Endothelial cell of umbilical vein (primary cell): ENCODE measurements at regions not wholly inside any gene's neighbourhood (a gene's known extent, or its start where the extent isn't known, plus 50 kb on each side); places are given as distances from the start of the nearest gene placed in this dataset.

ENCODE experiments used
- BruUV-seq: library from RNA; stranded (reverse); fragments of 400-500 nt; replicated peaks from 2 replicates; lab custom pipeline; 2021; lab: Mats Ljungman, UMichigan
- CTCF ChIA-PET: fragments of 300-600, 350-600 bp; sonication (Branson Sonifier 250); formaldehyde crosslinking; loops from one replicate; lab custom pipeline; 2021; ENCODE audit warnings: antibody characterized with exemption, inconsistent platforms; lab: Charles Lee
- POLR2A ChIA-PET: fragments of 300-600, 350-600 bp; sonication (Branson Sonifier 250); formaldehyde crosslinking; loops from one replicate; lab custom pipeline; 2021; ENCODE audit warnings: antibody characterized with exemption, inconsistent platforms; lab: Charles Lee
- DNase-seq: peaks from one replicate; pipeline ENCODE4 v3.0.0-alpha.2; 2011; ENCODE audit warnings: low read depth, low spot score
- FAIRE-seq: peaks from 2 replicates; lab custom pipeline; 2011; peaks lifted over from hg19 to GRCh38; lab: Jason Lieb, UNC
- H2AFZ ChIP-seq: 2 replicates; pipeline ENCODE4 v1.6.0; 2012; ENCODE audit warnings: low read depth, low read length, control low read depth, inconsistent platforms
- H3K27ac ChIP-seq: 2 replicates; pipeline ENCODE4 v1.5.1; 2011; ENCODE audit warnings: low read depth, mild to moderate bottlenecking, control low read depth, low read length, moderate library complexity; ENCODE audit not compliant: insufficient read depth
- H3K27me3 ChIP-seq, 2 experiments: 2 replicates each; pipeline versions ENCODE4 v1.6.0 to v1.6.1; 2011; ENCODE audit warnings: low read length in 2 of 2, mixed read lengths in 1 of 2; ENCODE audit not compliant: control insufficient read depth in 2 of 2, insufficient read depth in 2 of 2
- H3K36me3 ChIP-seq, 2 experiments: 2 replicates in 1 of 2; 3 replicates in 1 of 2; pipeline ENCODE4 v1.5.1; 2011; ENCODE audit warnings: low read length in 2 of 2, mild to moderate bottlenecking in 1 of 2, moderate library complexity in 1 of 2; ENCODE audit not compliant: control insufficient read depth in 2 of 2, insufficient read depth in 2 of 2; ENCODE audit errors: extremely low read depth in 1 of 2
- H3K4me1 ChIP-seq: 3 replicates; pipeline ENCODE4 v1.5.1; 2011; ENCODE audit warnings: mild to moderate bottlenecking, low read length; ENCODE audit not compliant: control insufficient read depth, insufficient read depth; ENCODE audit errors: extremely low read depth
- H3K4me2 ChIP-seq: 2 replicates; pipeline ENCODE4 v1.6.1; 2011; ENCODE audit warnings: low read length, control low read depth, mixed read lengths; ENCODE audit not compliant: insufficient read depth
- H3K4me3 ChIP-seq, 3 experiments: fragments of 200-600 bp in 1 of 3; sonication (generic), shearing (Covaris generic) in 1 of 3; replicated peaks in 1 of 3; 2 replicates each; pipeline ENCODE4 v1.5.1; 2011 to 2016; ENCODE audit warnings: control low read depth in 3 of 3, low read length in 3 of 3, mild to moderate bottlenecking in 2 of 3, inconsistent platforms in 1 of 3, low read depth in 1 of 3, moderate library complexity in 1 of 3; ENCODE audit not compliant: insufficient read depth in 1 of 3
- H3K79me2 ChIP-seq: 2 replicates; pipeline ENCODE4 v1.6.0; 2012; ENCODE audit warnings: low read length, inconsistent platforms; ENCODE audit not compliant: control insufficient read depth, insufficient read depth
- H3K9ac ChIP-seq: replicated peaks from 2 replicates; pipeline ENCODE3; 2011; ENCODE audit warnings: low read length, control low read depth; ENCODE audit not compliant: insufficient read depth; ENCODE audit errors: extremely low read depth
- H3K9me1 ChIP-seq: replicated peaks from 3 replicates; pipeline ENCODE4 v1.6.0; 2011; ENCODE audit warnings: mild to moderate bottlenecking, low read length; ENCODE audit not compliant: control insufficient read depth, insufficient read depth; ENCODE audit errors: extremely low read depth
- H3K9me3 ChIP-seq: replicated peaks from 2 replicates; pipeline ENCODE4 v1.5.1; 2012; ENCODE audit warnings: low read length, inconsistent platforms; ENCODE audit not compliant: control insufficient read depth, insufficient read depth
- H4K20me1 ChIP-seq: replicated peaks from 2 replicates; pipeline ENCODE3; 2011; ENCODE audit warnings: mild to moderate bottlenecking, low read length; ENCODE audit not compliant: control insufficient read depth, insufficient read depth; ENCODE audit errors: extremely low read depth
- CTCF ChIP-seq, 2 donors: IDR thresholded peaks; 1 replicate in 1 of 2; 2 replicates in 1 of 2; pipeline ENCODE4 v1.5.1; 2011; ENCODE audit warnings: low read length in 2 of 2, mild to moderate bottlenecking in 2 of 2, moderate library complexity in 2 of 2, control low read depth in 1 of 2, inconsistent platforms in 1 of 2, low read depth in 1 of 2; ENCODE audit not compliant: insufficient read depth in 1 of 2; ENCODE audit errors: extremely low read depth in 1 of 2
- EZH2 ChIP-seq: IDR thresholded peaks from 2 replicates; pipeline ENCODE4 v1.6.1; 2012; ENCODE audit warnings: borderline replicate concordance, low read depth, mild to moderate bottlenecking, moderate library complexity, low read length, inconsistent platforms; ENCODE audit not compliant: severe bottlenecking
- FOS ChIP-seq: IDR thresholded peaks from 2 replicates; pipeline ENCODE4 v1.6.1; 2011; ENCODE audit warnings: mild to moderate bottlenecking, low read length, moderate library complexity, borderline replicate concordance; ENCODE audit not compliant: insufficient read depth
- GATA2 ChIP-seq: IDR thresholded peaks from 2 replicates; pipeline ENCODE4 v1.7.0; 2011; ENCODE audit warnings: low read depth, mild to moderate bottlenecking, moderate library complexity, mixed read lengths, low read length; ENCODE audit not compliant: insufficient read length, insufficient read depth
- JUN ChIP-seq: IDR thresholded peaks from 2 replicates; pipeline ENCODE4 v1.6.1; 2011; ENCODE audit warnings: borderline replicate concordance, low read depth; ENCODE audit not compliant: insufficient read length, insufficient read depth
- MAX ChIP-seq: IDR thresholded peaks from 2 replicates; pipeline ENCODE4 v1.6.1; 2011; ENCODE audit not compliant: insufficient read depth, insufficient read length
- MYC ChIP-seq: IDR thresholded peaks from one replicate; pipeline ENCODE4 v1.6.1; 2011; ENCODE audit warnings: mild to moderate bottlenecking, low read depth, low read length
- POLR2A ChIP-seq: IDR thresholded peaks from 2 replicates; pipeline ENCODE4 v1.6.1; 2012; ENCODE audit warnings: low read depth, mild to moderate bottlenecking, control low read depth, low read length
- POLR2AphosphoS5 ChIP-seq: IDR thresholded peaks from 2 replicates; pipeline ENCODE4 v1.6.1; 2012; ENCODE audit warnings: low read depth, mild to moderate bottlenecking, control low read depth, low read length, moderate library complexity; ENCODE audit not compliant: insufficient read depth
- dilution Hi-C: fragments of 300-500 bp; cut with MboI; formaldehyde crosslinking; loops from one replicate; pipeline ENCODE4 v1.15.0; 2019; ENCODE audit warnings: low sequenced_read_pairs; ENCODE audit not compliant: extremely low pct_ligation_motif_present
- intact Hi-C: fragments of 100-400 bp; cut with micrococcal nuclease; formaldehyde crosslinking; loops from one replicate; pipeline ENCODE4 v1.10.0; 2022

- Histone ChIP-seq H3K36me3 (no peaks in the 10 kb centered on the region), H3K9ac (no peak overlapping the region), H3K4me3 (no peak overlapping the region), H3K4me2 (no peak overlapping the region), H3K4me1 (no peaks in the 10 kb centered on the region), H3K9me3 (no peaks in the 10 kb centered on the region), H2AFZ (no peak overlapping the region), H3K79me2 (no peaks in the 10 kb centered on the region), H4K20me1 (no peaks in the 10 kb centered on the region), H3K27me3 (no peaks in the 10 kb centered on the region), H3K9me1 (no peaks in the 10 kb centered on the region), H3K27ac (no peak overlapping the region)
- no peak for TF ChIP-seq MYC
- TF ChIP-seq GATA2 = no peak
- no peak for TF ChIP-seq JUN
- no peak for TF ChIP-seq CTCF (IDR thresholded peaks at IDR 0.05; ENCODE audit: extremely low read depth in 1 of 2, insufficient read depth in 1 of 2, low read depth in 1 of 2, low read length in 2 of 2)
- TF ChIP-seq EZH2 = no peak
- TF ChIP-seq POLR2AphosphoS5 = no peak
- no peak for TF ChIP-seq MAX
- TF ChIP-seq FOS = no peak
- no peak for TF ChIP-seq POLR2A
- ChIA-PET POLR2A (no interaction called here), CTCF (interaction anchor here (1.0 kb wide), 1 partner anchor 40 kb away, joined by 3 read pairs; no protein-coding TSS in a partner anchor)
- BruUV-seq = no TSS peak
- intact Hi-C loops = no loop called here
- DNase-seq = no peak
- dilution Hi-C loops = no loop called here
- FAIRE-seq = no peak
Measured at GRCh38 chr6:21429291-21429690, 164.3 kb upstream of the SOX4 start.
